HCT116 (cell line): ENCODE measurements at regions not wholly inside any gene's neighbourhood (a gene's known extent, or its start where the extent isn't known, plus 50 kb on each side); places are given as distances from the start of the nearest gene placed in this dataset.

Experiments
- ATAC-seq: fragments of 200-7000 bp; cut with Tn5 transposase; 2 replicates; pipeline ENCODE4 v1.9.1; 2020; ENCODE audit warnings: mild to moderate bottlenecking, moderate library complexity
- BruUV-seq: library from RNA; stranded (reverse); fragments of 400-500 nt; replicated peaks from 2 replicates; lab custom pipeline; 2021; lab: Mats Ljungman, UMichigan
- CTCF ChIA-PET: fragments of 300-600 bp; sonication (Branson Sonifier 250); formaldehyde crosslinking; loops from one replicate; lab custom pipeline; 2021; ENCODE audit warnings: antibody characterized with exemption; lab: Charles Lee
- POLR2A ChIA-PET: fragments of 300-600, 350-600 bp; sonication (Branson Sonifier 250); formaldehyde crosslinking; loops from one replicate; lab custom pipeline; 2021; ENCODE audit warnings: antibody characterized with exemption; lab: Charles Lee
- RAD21 ChIA-PET, 2 experiments: fragments of 300-600 bp; sonication (Branson Sonifier 250); formaldehyde crosslinking; loops; one replicate each; lab custom pipeline; 2023; ENCODE audit warnings: low total read pairs in 2 of 2; ENCODE audit not compliant: uncharacterized antibody in 2 of 2, unreplicated experiment in 2 of 2, low non-redundant PET in 1 of 2; lab: Charles Lee
- DNase-seq: peaks from one replicate; pipeline ENCODE4 v3.0.0-alpha.2; 2010; ENCODE audit warnings: low read depth, low spot score
- H2AFZ ChIP-seq: fragments of 200-600 bp; shearing (Covaris generic), sonication (generic); 2 replicates; pipeline ENCODE4 v1.6.1; 2017; ENCODE audit warnings: low read depth, mixed run types, mixed read lengths, antibody characterized with exemption, low read length; ENCODE audit not compliant: poor library complexity, severe bottlenecking
- H3K27ac ChIP-seq: 2 replicates; pipeline ENCODE4 v1.5.1; 2012; ENCODE audit warnings: low read depth, low read length
- H3K27me3 ChIP-seq: fragments of 200-600 bp; sonication (generic); 2 replicates; pipeline ENCODE4 v1.6.1; 2016; ENCODE audit warnings: mixed run types, low read length, mixed read lengths; ENCODE audit not compliant: insufficient read depth
- H3K36me3 ChIP-seq, 2 experiments: fragments of 200-500 bp in 1 of 2; fragments of 200-600 bp in 1 of 2; sonication (Bioruptor generic) in 1 of 2; sonication (generic) in 1 of 2; 2 replicates each; pipeline versions ENCODE4 v1.5.1 to v1.6.1; 2014 to 2016; ENCODE audit warnings: low read length in 2 of 2, inconsistent platforms in 1 of 2, mixed read lengths in 1 of 2, mixed run types in 1 of 2; ENCODE audit not compliant: insufficient read depth in 2 of 2, control insufficient read depth in 1 of 2
- H3K4me1 ChIP-seq, 2 experiments: fragments of 200-600 bp in 1 of 2; sonication (generic) in 1 of 2; 2 replicates each; pipeline versions ENCODE4 v1.5.1 to v1.6.1; 2012 to 2017; ENCODE audit warnings: low read length in 2 of 2, inconsistent platforms in 1 of 2, mild to moderate bottlenecking in 1 of 2, mixed read lengths in 1 of 2, mixed run types in 1 of 2, moderate library complexity in 1 of 2; ENCODE audit not compliant: insufficient read depth in 2 of 2, control insufficient read depth in 1 of 2
- H3K4me2 ChIP-seq: fragments of 200-600 bp; sonication (generic); 2 replicates; pipeline ENCODE4 v1.6.1; 2017; ENCODE audit warnings: mixed run types, low read length, mixed read lengths
- H3K4me3 ChIP-seq, 2 experiments: fragments of 200-600 bp in 1 of 2; sonication (generic) in 1 of 2; replicated peaks in 1 of 2; 2 replicates each; pipeline ENCODE4 v1.5.1; 2011 to 2016; ENCODE audit warnings: low read length in 2 of 2, control low read depth in 1 of 2, low read depth in 1 of 2, mild to moderate bottlenecking in 1 of 2, mixed read lengths in 1 of 2, mixed run types in 1 of 2
- H3K79me2 ChIP-seq: fragments of 200-600 bp; sonication (generic); 2 replicates; pipeline ENCODE4 v1.6.1; 2017; ENCODE audit warnings: mild to moderate bottlenecking, mixed run types, low read length, moderate library complexity, mixed read lengths; ENCODE audit not compliant: insufficient read depth
- H3K9ac ChIP-seq: fragments of 200-600 bp; sonication (generic); 2 replicates; pipeline ENCODE4 v1.6.1; 2016; ENCODE audit warnings: low read length, mixed read lengths
- H3K9me2 ChIP-seq: fragments of 200-600 bp; sonication (generic), shearing (Covaris generic); 2 replicates; pipeline ENCODE4 v1.6.1; 2017; ENCODE audit warnings: mixed run types, mild to moderate bottlenecking, moderate library complexity; ENCODE audit not compliant: insufficient read depth
- H3K9me3 ChIP-seq, 2 experiments: fragments of 200-500 bp in 1 of 2; fragments of 200-600 bp in 1 of 2; sonication (Bioruptor generic) in 1 of 2; sonication (generic) in 1 of 2; 2 replicates each; pipeline ENCODE4 v1.6.1; 2014 to 2017; ENCODE audit warnings: low read length in 2 of 2, mixed read lengths in 2 of 2, inconsistent platforms in 1 of 2, low read depth in 1 of 2, mild to moderate bottlenecking in 1 of 2, mixed run types in 1 of 2, moderate library complexity in 1 of 2; ENCODE audit not compliant: control insufficient read depth in 1 of 2, insufficient read depth in 1 of 2
- H4K20me1 ChIP-seq: fragments of 200-600 bp; sonication (generic), shearing (Covaris generic); 2 replicates; pipeline ENCODE4 v1.6.1; 2017; ENCODE audit warnings: mixed run types, mild to moderate bottlenecking, moderate library complexity; ENCODE audit not compliant: insufficient read depth
- CBX3 ChIP-seq: IDR thresholded peaks from 2 replicates; pipeline ENCODE4 v1.6.1; 2012; ENCODE audit warnings: low read depth
- EGR1 ChIP-seq: IDR thresholded peaks from 2 replicates; pipeline ENCODE4 v1.6.1; 2012; ENCODE audit warnings: low read depth
- ELF1 ChIP-seq: IDR thresholded peaks from 2 replicates; pipeline ENCODE4 v1.6.1; 2012; ENCODE audit warnings: low read depth, borderline replicate concordance
- EZH2 ChIP-seq: fragments of 200-600 bp; sonication (generic); IDR thresholded peaks from 2 replicates; pipeline ENCODE4 v1.6.1; 2017; ENCODE audit warnings: antibody characterized with exemption, mixed run types
- FOSL1 ChIP-seq: IDR thresholded peaks from 2 replicates; pipeline ENCODE4 v1.6.1; 2012; ENCODE audit warnings: low read depth
- JUND ChIP-seq: IDR thresholded peaks from 2 replicates; pipeline ENCODE4 v1.6.1; 2012
- POLR2AphosphoS5 ChIP-seq: IDR thresholded peaks from 2 replicates; pipeline ENCODE4 v1.6.1; 2011; ENCODE audit warnings: mild to moderate bottlenecking, low read depth, low read length, moderate library complexity
- RAD21 ChIP-seq: IDR thresholded peaks from 2 replicates; pipeline ENCODE4 v1.6.1; 2012; ENCODE audit warnings: low read depth, mild to moderate bottlenecking
- SP1 ChIP-seq: IDR thresholded peaks from 2 replicates; pipeline ENCODE4 v1.6.1; 2012; ENCODE audit warnings: low read depth
- TCF7L2 ChIP-seq: IDR thresholded peaks from 2 replicates; pipeline ENCODE4 v1.7.0; 2011; ENCODE audit warnings: borderline replicate concordance, inconsistent platforms; ENCODE audit not compliant: insufficient read depth, insufficient read length; ENCODE audit errors: extremely low read depth
- YY1 ChIP-seq: IDR thresholded peaks from 2 replicates; pipeline ENCODE4 v1.6.1; 2011; ENCODE audit warnings: low read length, low read depth, moderate library complexity, mild to moderate bottlenecking; ENCODE audit not compliant: insufficient replicate concordance; ENCODE audit errors: extremely low read depth
- ZFX ChIP-seq: fragments of 450-650 bp; IDR thresholded peaks from 2 replicates; pipeline ENCODE4 v1.6.1; 2017
- ZNF274 ChIP-seq: fragments of 200-500 bp; sonication (Bioruptor generic); IDR thresholded peaks from 2 replicates; pipeline ENCODE4 v1.6.1; 2014; ENCODE audit warnings: mild to moderate bottlenecking, low read depth, low read length, inconsistent platforms
- intact Hi-C: fragments of 100-400 bp; cut with micrococcal nuclease; formaldehyde crosslinking; loops from 2 replicates; pipeline ENCODE4 v1.10.0; 2022
- TF ChIP-seq, protein P1 (sequence below): IDR thresholded peaks from 2 replicates; pipeline ENCODE4 v1.6.1; 2012; ENCODE audit warnings: low read depth
- TF ChIP-seq, protein P2 (sequence below): IDR thresholded peaks from 2 replicates; pipeline ENCODE4 v1.6.1; 2011; ENCODE audit warnings: mild to moderate bottlenecking, low read length, moderate library complexity; ENCODE audit not compliant: insufficient replicate concordance; ENCODE audit errors: extremely low read depth

- H3K9me2 ChIP-seq, result no peaks in the 10 kb centered on the region
- no peaks in the 10 kb centered on the region for H4K20me1 ChIP-seq
- H3K4me2 ChIP-seq, result no peak overlapping the region
- H3K27me3 ChIP-seq, result no peaks in the 10 kb centered on the region
- H3K36me3 ChIP-seq, result no peaks in the 10 kb centered on the region
- RAD21 ChIA-PET, result no interaction called here
- TF ChIP-seq CBX3, result no peak
- no peak for TF ChIP-seq EGR1
- no peak for TF ChIP-seq TCF7L2
- no peak for TF ChIP-seq EZH2
- TF ChIP-seq, protein P1, sequence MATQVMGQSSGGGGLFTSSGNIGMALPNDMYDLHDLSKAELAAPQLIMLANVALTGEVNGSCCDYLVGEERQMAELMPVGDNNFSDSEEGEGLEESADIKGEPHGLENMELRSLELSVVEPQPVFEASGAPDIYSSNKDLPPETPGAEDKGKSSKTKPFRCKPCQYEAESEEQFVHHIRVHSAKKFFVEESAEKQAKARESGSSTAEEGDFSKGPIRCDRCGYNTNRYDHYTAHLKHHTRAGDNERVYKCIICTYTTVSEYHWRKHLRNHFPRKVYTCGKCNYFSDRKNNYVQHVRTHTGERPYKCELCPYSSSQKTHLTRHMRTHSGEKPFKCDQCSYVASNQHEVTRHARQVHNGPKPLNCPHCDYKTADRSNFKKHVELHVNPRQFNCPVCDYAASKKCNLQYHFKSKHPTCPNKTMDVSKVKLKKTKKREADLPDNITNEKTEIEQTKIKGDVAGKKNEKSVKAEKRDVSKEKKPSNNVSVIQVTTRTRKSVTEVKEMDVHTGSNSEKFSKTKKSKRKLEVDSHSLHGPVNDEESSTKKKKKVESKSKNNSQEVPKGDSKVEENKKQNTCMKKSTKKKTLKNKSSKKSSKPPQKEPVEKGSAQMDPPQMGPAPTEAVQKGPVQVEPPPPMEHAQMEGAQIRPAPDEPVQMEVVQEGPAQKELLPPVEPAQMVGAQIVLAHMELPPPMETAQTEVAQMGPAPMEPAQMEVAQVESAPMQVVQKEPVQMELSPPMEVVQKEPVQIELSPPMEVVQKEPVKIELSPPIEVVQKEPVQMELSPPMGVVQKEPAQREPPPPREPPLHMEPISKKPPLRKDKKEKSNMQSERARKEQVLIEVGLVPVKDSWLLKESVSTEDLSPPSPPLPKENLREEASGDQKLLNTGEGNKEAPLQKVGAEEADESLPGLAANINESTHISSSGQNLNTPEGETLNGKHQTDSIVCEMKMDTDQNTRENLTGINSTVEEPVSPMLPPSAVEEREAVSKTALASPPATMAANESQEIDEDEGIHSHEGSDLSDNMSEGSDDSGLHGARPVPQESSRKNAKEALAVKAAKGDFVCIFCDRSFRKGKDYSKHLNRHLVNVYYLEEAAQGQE, result no peak
- TF ChIP-seq RAD21, result no peak
- TF ChIP-seq POLR2AphosphoS5, result no peak
- no peak for TF ChIP-seq FOSL1
- TF ChIP-seq JUND, result no peak
- no peak for TF ChIP-seq ZNF274
- TF ChIP-seq, protein P2, sequence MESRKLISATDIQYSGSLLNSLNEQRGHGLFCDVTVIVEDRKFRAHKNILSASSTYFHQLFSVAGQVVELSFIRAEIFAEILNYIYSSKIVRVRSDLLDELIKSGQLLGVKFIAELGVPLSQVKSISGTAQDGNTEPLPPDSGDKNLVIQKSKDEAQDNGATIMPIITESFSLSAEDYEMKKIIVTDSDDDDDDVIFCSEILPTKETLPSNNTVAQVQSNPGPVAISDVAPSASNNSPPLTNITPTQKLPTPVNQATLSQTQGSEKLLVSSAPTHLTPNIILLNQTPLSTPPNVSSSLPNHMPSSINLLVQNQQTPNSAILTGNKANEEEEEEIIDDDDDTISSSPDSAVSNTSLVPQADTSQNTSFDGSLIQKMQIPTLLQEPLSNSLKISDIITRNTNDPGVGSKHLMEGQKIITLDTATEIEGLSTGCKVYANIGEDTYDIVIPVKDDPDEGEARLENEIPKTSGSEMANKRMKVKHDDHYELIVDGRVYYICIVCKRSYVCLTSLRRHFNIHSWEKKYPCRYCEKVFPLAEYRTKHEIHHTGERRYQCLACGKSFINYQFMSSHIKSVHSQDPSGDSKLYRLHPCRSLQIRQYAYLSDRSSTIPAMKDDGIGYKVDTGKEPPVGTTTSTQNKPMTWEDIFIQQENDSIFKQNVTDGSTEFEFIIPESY, result no peak
- TF ChIP-seq SP1, result no peak
- no peak for TF ChIP-seq ELF1
- TF ChIP-seq YY1, result no peak
- no peak for TF ChIP-seq ZFX
- TF ChIP-seq, all 23 proteins: peak for 0
- intact Hi-C loops, result no loop called here
- H3K79me2 ChIP-seq, result no peaks in the 10 kb centered on the region
- no peaks in the 10 kb centered on the region for H3K9me3 ChIP-seq
- H2AFZ ChIP-seq, result no peak overlapping the region
- ATAC-seq (no peak), DNase-seq (no peak)
- ChIA-PET POLR2A (no interaction called here), CTCF (no interaction called here)
- no peak overlapping the region for H3K4me3 ChIP-seq
- H3K4me1 ChIP-seq, result no peaks in the 10 kb centered on the region
- no peak overlapping the region for H3K9ac ChIP-seq
- BruUV-seq, result no TSS peak
- no peak overlapping the region for H3K27ac ChIP-seq
Measured at GRCh38 chr12:41802803-41803202, 341.9 kb downstream of the GXYLT1 start.
